ENCODE measurements at regions not wholly inside any gene's neighbourhood (a gene's known extent, or its start where the extent isn't known, plus 50 kb on each side); places are given as distances from the start of the nearest gene placed in this dataset.

DNA sequence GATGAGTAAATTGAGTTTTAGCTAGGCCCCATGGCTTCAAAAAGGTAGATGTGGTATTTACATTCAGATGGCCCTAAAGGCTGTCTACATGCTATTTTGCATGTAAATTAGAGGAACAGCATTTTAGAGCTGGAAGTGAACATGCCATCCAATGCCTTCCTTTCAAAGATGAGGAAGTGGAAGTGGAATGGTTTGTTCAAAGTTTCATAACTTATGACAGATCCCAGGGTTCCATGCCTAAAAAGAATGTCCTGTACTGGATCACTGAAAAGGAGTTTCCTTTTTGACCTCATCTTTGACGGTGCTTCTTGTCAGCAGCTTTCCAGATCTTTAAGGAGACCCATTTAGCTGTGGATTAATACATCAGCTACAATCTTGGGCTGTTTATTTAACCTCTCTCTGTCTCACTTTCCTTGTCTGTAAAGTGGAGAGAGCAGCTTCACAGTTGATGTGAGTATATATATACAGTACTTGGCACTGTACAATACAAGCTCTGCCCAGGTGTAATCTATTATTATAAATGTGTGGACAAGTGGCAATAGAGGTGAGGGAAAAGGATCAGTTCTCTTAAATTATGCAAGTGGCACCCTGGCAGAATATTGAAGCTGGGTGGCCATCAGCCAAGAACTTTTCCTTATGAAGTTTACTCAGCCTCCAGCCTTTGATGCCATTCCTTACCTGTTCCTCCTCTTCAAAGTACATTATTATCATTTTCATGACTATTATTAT lies 68.7 kb upstream of the GOLGA8B start:
- TF ChIP-seq MAX (IDR thresholded peaks at IDR 0.05; ENCODE audit: low read depth, low read length), result no peak
- TF ChIP-seq CTCF (IDR thresholded peaks at IDR 0.05; ENCODE audit: low read depth, low read length), result no peak

Measured in NB4 (cell line).